GM23248 (cell line): ENCODE measurements at regions not wholly inside any gene's neighbourhood (a gene's known extent, or its start where the extent isn't known, plus 50 kb on each side); places are given as distances from the start of the nearest gene placed in this dataset.

Source experiments
- DNase-seq: peaks from one replicate; pipeline ENCODE4 v3.0.0-alpha.2; 2015
- H2AFZ ChIP-seq: fragments of 200-600 bp; sonication (generic); 2 replicates; pipeline ENCODE4 v1.6.1; 2016; ENCODE audit warnings: antibody characterized with exemption
- H3F3A ChIP-seq: fragments of 200-600 bp; sonication (generic); 2 replicates; pipeline ENCODE4 v1.6.1; 2016; ENCODE audit warnings: mild to moderate bottlenecking, antibody characterized with exemption, mixed run types; ENCODE audit not compliant: insufficient read depth
- H3K27ac ChIP-seq: fragments of 200-600 bp; sonication (generic); 2 replicates; pipeline ENCODE4 v1.5.1; 2016; ENCODE audit warnings: mild to moderate bottlenecking
- H3K27me3 ChIP-seq: fragments of 200-600 bp; sonication (generic); replicated peaks from 2 replicates; pipeline ENCODE4 v1.6.1; 2016; ENCODE audit warnings: mild to moderate bottlenecking; ENCODE audit not compliant: insufficient read depth
- H3K36me3 ChIP-seq: fragments of 200-600 bp; sonication (generic); 2 replicates; pipeline ENCODE4 v1.6.1; 2016; ENCODE audit warnings: low read depth, mild to moderate bottlenecking
- H3K4me1 ChIP-seq: fragments of 200-600 bp; sonication (generic); 2 replicates; pipeline ENCODE4 v1.6.1; 2016; ENCODE audit warnings: mild to moderate bottlenecking; ENCODE audit not compliant: insufficient read depth
- H3K4me2 ChIP-seq: fragments of 200-600 bp; sonication (generic); one replicate; pipeline ENCODE4 v1.6.1; 2016; ENCODE audit warnings: mild to moderate bottlenecking; ENCODE audit not compliant: unreplicated experiment
- H3K4me3 ChIP-seq: fragments of 200-600 bp; sonication (generic); 2 replicates; pipeline ENCODE4 v1.5.1; 2016; ENCODE audit warnings: mild to moderate bottlenecking
- H3K79me2 ChIP-seq: fragments of 200-600 bp; sonication (generic); 2 replicates; pipeline ENCODE4 v1.6.1; 2016; ENCODE audit warnings: mild to moderate bottlenecking; ENCODE audit not compliant: insufficient read depth
- H3K9ac ChIP-seq: fragments of 200-600 bp; sonication (generic); 2 replicates; pipeline ENCODE4 v1.6.1; 2016; ENCODE audit warnings: mild to moderate bottlenecking
- H3K9me2 ChIP-seq: fragments of 200-600 bp; sonication (generic); 2 replicates; pipeline ENCODE4 v1.6.1; 2016; ENCODE audit warnings: mixed run types, mild to moderate bottlenecking, moderate library complexity; ENCODE audit not compliant: insufficient read depth
- H3K9me3 ChIP-seq: fragments of 200-600 bp; sonication (generic); one replicate; pipeline ENCODE4 v1.6.1; 2017; ENCODE audit warnings: low read depth
- H4K20me1 ChIP-seq: fragments of 200-600 bp; sonication (generic); 2 replicates; pipeline ENCODE4 v1.6.0; 2016; ENCODE audit not compliant: insufficient read depth
- EZH2 ChIP-seq: fragments of 200-600 bp; sonication (generic); IDR thresholded peaks from 2 replicates; pipeline ENCODE4 v1.6.1; 2018; ENCODE audit warnings: antibody characterized with exemption, mild to moderate bottlenecking; ENCODE audit not compliant: insufficient read depth, poor library complexity, severe bottlenecking
- EZH2phosphoT487 ChIP-seq: fragments of 200-600 bp; sonication (generic); IDR thresholded peaks from 2 replicates; pipeline ENCODE4 v1.6.1; 2018; ENCODE audit warnings: antibody characterized with exemption, moderate library complexity, mild to moderate bottlenecking, low read depth; ENCODE audit not compliant: insufficient read depth
- WGBS, 2 experiments: methylation state at CpG; one replicate each; pipeline ENCODE4 v1.1.6; 2015 to 2017; ENCODE audit warnings: low lambda C conversion rate in 2 of 2, low coverage in 1 of 2; ENCODE audit errors: missing lambda C conversion rate in 2 of 2; 5-methylcytosine and 5-hydroxymethylcytosine counted together
- in situ Hi-C: fragments of 300-500 bp; cut with MboI; formaldehyde crosslinking; loops from 2 replicates; pipeline ENCODE4 v1.15.0; 2020

DNA sequence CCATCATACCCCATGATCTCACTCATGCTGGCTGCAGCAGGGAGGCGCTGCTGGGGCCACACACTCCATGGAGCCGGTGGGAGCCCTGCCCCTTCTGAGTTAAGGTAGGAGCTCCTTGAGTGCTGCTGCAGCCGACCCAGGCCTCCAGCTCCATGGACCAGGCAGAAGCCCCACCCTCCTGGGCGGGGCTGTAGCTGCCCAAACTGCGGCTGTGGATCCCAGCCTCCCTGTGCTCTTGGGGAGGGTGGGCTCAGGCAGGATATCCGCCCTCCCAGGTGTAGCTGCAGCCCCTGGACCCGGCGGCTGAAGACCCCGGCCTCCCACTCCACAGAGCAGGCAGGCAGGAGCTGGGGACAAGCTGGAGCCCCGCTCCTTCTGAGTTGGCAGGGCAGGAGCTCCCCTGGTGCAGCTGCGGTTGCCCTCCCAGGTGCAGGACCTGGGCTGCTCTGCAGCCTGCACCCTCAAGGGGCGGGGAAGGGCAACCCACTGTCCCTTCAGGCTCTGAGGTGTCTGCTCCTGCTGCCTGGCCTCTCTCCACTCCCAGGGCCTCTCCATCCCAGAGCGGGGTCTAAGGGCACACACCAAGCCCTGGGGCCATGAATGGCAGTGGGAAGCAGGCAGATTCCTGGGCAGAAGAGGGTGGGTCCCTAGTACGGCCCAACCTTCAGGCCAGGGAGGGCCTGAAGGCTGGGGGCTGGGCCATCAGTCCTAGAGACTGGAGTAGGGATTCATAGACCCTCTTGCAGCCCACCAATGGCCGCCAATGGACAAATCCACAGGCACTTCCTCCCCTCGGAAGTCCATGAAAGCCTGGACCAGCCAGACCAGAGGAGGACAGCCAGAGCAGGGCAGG, 466.1 kb downstream of the DTHD1 start:
- no peaks in the 10 kb centered on the region for H3K4me1 ChIP-seq
- H3K9ac ChIP-seq: no peak overlapping the region
- in situ Hi-C loops: no loop called here
- DNase-seq: no peak
- H3K79me2 ChIP-seq: no peaks in the 10 kb centered on the region
- H3K27me3 ChIP-seq: no peaks in the 10 kb centered on the region
- no peak overlapping the region for H2AFZ ChIP-seq
- no peaks in the 10 kb centered on the region for H3K9me3 ChIP-seq
- H3K4me3 ChIP-seq: no peak overlapping the region
- WGBS, 2 experiments: 26% methylated on average over 15 of the region's 16 CpGs
- no peaks in the 10 kb centered on the region for H3K36me3 ChIP-seq
- no peak overlapping the region for H3K4me2 ChIP-seq
- H3F3A ChIP-seq: no peaks in the 10 kb centered on the region
- H4K20me1 ChIP-seq: no peaks in the 10 kb centered on the region
- H3K9me2 ChIP-seq: no peaks in the 10 kb centered on the region
- H3K27ac ChIP-seq: no peak overlapping the region
- TF ChIP-seq EZH2phosphoT487 (no peak), EZH2 (no peak)

DNA sequence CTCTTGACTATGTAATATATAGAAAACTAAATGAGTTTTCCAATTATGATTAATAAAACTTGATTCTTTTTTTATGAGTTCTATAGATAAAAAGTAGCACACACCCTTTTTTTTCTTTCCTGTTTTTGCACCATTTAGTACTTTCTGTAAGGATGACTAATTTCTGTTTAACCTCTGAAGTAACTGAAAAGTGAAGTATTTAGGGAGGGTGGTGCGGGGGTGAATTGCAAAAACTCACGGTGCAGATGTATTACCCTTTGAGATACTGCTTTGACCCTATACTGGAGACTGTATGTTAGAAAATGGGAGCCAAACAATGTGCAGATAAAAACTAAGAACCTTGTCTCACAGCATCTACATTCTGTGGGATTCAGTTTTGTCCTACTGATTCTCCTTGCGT, 471.6 kb downstream of the DTHD1 start:
- DNase-seq: no peak
- H3K79me2 ChIP-seq: no peaks in the 10 kb centered on the region
- no peak overlapping the region for H3K27ac ChIP-seq
- no peaks in the 10 kb centered on the region for H3K9me3 ChIP-seq
- no peak overlapping the region for H3K9ac ChIP-seq
- H3K4me2 ChIP-seq: no peak overlapping the region
- no peak overlapping the region for H3K4me3 ChIP-seq
- H2AFZ ChIP-seq: no peak overlapping the region
- in situ Hi-C loops: no loop called here
- TF ChIP-seq EZH2phosphoT487 (no peak), EZH2 (no peak)
- no peaks in the 10 kb centered on the region for H4K20me1 ChIP-seq
- no peaks in the 10 kb centered on the region for H3K9me2 ChIP-seq
- 50 to 56% methylated on average over 3 of the region's 3 CpGs for WGBS, 2 experiments
- H3K4me1 ChIP-seq: no peaks in the 10 kb centered on the region
- no peaks in the 10 kb centered on the region for H3K36me3 ChIP-seq
- H3K27me3 ChIP-seq: no peaks in the 10 kb centered on the region
- no peaks in the 10 kb centered on the region for H3F3A ChIP-seq

DNA sequence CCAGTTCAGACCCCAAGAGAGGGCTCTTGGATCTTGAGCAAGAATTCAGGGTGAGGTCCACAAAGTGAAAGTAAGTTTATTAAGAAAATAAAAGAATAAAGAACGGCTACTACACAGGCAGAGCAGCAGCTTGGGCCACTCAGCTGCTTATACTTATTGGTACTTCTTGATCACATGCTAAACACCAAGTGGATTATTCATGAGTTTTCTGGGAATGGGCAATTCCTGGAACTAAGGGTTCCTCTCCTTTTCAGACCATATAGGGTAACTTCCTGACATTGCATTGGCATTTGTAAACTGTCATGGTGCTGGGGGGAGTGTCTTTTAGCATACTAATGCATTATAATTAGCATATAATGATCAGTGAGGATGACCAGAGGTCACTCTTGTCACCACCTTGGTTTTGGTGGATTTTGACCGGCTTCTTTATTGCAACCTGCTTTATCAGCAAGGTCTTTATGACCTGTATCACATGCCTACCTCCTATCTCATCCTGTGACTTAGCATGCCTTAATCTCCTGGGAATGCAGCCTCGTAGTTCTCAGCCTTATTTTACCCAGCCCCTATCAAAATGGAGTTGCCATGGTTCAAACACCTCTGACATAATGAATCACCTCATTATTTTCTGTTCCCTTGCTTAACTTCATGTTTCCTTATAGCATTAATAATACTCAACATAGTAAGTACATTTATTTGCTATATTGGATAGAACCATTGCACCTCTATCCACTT, 476.3 kb downstream of the DTHD1 start:
- Histone ChIP-seq H3K4me1 (no peaks in the 10 kb centered on the region), H3K9me2 (no peaks in the 10 kb centered on the region), H3K9ac (no peak overlapping the region), H3K27ac (no peak overlapping the region), H3K9me3 (no peaks in the 10 kb centered on the region), H3F3A (no peaks in the 10 kb centered on the region), H3K27me3 (no peaks in the 10 kb centered on the region), H3K4me3 (no peak overlapping the region), H2AFZ (no peak overlapping the region), H3K4me2 (no peak overlapping the region), H3K36me3 (no peaks in the 10 kb centered on the region), H3K79me2 (no peaks in the 10 kb centered on the region), H4K20me1 (no peaks in the 10 kb centered on the region)
- WGBS, 2 experiments: 6 to 8% methylated on average over 3 of the region's 3 CpGs
- TF ChIP-seq EZH2: no peak
- TF ChIP-seq EZH2phosphoT487: no peak
- DNase-seq: no peak
- in situ Hi-C loops: no loop called here

DNA sequence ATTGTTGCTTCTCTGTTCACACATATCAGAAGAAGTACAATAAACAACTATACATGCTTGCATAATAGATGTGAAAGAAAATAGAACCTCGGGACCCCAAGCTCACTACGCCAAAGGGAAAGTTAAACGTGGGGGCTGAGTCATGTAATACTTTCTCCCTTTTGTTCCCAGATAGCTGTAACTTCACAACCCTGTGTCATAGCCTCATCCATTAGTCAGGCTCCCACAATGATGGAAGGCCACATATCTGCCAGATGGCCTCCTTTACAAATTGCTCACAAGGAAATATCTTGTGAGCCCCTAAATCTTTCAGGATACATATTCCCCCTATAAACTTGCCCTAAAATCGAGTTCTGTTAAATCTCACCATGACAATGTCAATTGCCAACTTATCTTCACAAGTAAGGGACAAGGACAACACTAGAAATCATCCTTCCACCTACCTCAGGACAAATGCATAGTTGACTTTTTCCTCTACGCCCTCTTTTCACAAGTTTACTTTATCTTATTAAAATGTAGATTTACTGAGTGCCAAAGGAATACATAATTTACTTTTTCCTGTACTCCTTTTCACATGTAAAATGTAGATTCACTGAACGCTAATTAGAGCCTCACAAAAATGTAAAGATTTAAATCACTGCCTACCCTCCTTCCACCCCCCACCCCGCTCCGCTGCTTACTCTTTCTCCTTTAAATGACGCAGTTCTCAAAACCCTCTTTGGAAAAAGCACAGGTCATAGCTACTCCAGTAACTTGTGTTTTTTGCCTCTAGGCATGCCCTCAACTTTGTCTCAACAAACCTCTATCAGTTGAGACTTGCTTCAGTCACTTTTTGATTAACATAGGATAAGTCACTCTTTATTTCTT, 477.1 kb downstream of the DTHD1 start:
- TF ChIP-seq EZH2 (no peak), EZH2phosphoT487 (no peak)
- H3K36me3 ChIP-seq: no peaks in the 10 kb centered on the region
- H3K9me3 ChIP-seq: no peaks in the 10 kb centered on the region
- H3K27ac ChIP-seq: no peak overlapping the region
- no peaks in the 10 kb centered on the region for H3K9me2 ChIP-seq
- DNase-seq: no peak
- no peaks in the 10 kb centered on the region for H3F3A ChIP-seq
- no peak overlapping the region for H3K4me3 ChIP-seq
- 12 to 18% methylated on average over 9 of the region's 9 CpGs for WGBS, 2 experiments
- no peak overlapping the region for H3K9ac ChIP-seq
- no peaks in the 10 kb centered on the region for H3K4me1 ChIP-seq
- H3K27me3 ChIP-seq: no peaks in the 10 kb centered on the region
- H3K4me2 ChIP-seq: no peak overlapping the region
- no peak overlapping the region for H2AFZ ChIP-seq
- no peaks in the 10 kb centered on the region for H3K79me2 ChIP-seq
- no peaks in the 10 kb centered on the region for H4K20me1 ChIP-seq
- in situ Hi-C loops: no loop called here
